ENCODE measurements at regions not wholly inside any gene's neighbourhood (a gene's known extent, or its start where the extent isn't known, plus 50 kb on each side); places are given as distances from the start of the nearest gene placed in this dataset.

DNA sequence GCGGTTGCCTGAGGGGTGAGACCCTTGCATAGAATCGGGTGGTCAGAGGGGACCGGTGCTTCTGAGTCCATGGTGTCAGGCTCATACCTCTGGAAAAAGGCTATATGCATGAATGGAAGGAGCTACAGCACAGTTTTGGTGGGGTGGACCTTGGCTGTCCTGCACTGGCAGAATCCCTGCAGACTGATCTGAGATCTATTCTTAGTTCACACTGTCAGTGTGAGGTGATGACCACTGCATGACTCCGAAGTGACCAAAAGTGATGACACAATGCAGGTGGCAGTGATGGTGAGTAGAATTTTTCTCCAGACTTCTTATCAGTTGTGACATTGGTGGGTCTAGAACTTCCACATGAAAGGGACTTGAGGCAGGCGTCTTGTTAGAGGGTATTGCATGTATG is 105.2 kb upstream of the SLC28A3 start:
- TF ChIP-seq, protein P1, sequence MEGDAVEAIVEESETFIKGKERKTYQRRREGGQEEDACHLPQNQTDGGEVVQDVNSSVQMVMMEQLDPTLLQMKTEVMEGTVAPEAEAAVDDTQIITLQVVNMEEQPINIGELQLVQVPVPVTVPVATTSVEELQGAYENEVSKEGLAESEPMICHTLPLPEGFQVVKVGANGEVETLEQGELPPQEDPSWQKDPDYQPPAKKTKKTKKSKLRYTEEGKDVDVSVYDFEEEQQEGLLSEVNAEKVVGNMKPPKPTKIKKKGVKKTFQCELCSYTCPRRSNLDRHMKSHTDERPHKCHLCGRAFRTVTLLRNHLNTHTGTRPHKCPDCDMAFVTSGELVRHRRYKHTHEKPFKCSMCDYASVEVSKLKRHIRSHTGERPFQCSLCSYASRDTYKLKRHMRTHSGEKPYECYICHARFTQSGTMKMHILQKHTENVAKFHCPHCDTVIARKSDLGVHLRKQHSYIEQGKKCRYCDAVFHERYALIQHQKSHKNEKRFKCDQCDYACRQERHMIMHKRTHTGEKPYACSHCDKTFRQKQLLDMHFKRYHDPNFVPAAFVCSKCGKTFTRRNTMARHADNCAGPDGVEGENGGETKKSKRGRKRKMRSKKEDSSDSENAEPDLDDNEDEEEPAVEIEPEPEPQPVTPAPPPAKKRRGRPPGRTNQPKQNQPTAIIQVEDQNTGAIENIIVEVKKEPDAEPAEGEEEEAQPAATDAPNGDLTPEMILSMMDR (IDR thresholded peaks at IDR 0.05; ENCODE audit: low read length): no peak
- no peak for TF ChIP-seq EZH2 (IDR thresholded peaks at IDR 0.05; ENCODE audit: borderline replicate concordance, low read length)

Measured in OCI-LY1 (cell line).